ENCODE measurements at regions not wholly inside any gene's neighbourhood (a gene's known extent, or its start where the extent isn't known, plus 50 kb on each side); places are given as distances from the start of the nearest gene placed in this dataset.

- in situ Hi-C loops (cut with HindIII; ENCODE audit: low pct_ligation_motif_present, low pct_unique_long_range_greater_than_20kb, low sequenced_read_pairs) = no loop called here
Observed at GRCh38 chr3:18070231-18070630, 327.8 kb upstream of the TBC1D5 start.

GRCh38 chr3:18069568-18069967 lies 327.1 kb upstream of the TBC1D5 start:
- DNase-seq = no peak
- in situ Hi-C loops (cut with HindIII; ENCODE audit: low pct_ligation_motif_present, low pct_unique_long_range_greater_than_20kb, low sequenced_read_pairs) = no loop called here

More at GRCh38 chr3:18070231-18070630, 327.8 kb upstream of the TBC1D5 start:
- DNase-seq = no peak

DNA sequence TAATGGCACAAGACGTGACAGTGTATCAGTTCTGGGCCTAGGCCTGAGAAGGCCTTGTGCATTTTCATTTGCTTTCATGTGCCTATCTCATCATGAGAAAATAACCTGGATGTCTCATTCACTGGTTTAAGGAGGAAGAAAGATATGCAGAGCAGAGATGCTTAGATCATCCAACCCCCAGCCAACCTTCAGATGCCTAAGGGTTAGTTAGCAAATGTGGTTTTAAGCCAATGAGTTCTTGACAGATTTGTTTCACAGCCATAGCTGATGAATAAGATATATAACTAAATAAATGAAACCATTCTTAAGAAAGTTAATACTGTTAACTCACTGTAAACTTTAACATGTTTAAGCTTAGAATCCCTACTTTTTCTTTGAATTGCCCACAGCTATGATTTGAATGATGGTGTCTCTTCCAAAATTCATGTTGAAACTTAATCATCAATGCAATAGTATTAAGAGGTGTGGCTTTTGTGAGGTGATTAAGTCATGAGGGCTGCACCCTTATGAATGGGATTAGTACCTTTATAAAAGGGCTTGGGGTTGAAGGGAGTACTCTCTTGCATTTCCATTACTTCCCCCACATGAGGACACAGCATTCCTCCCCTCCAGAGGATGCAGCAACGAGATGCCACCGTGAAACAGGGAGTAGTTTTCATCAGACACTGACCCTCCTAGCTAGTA lies 324.6 kb upstream of the TBC1D5 start:
- no peak for DNase-seq
- in situ Hi-C loops (cut with HindIII; ENCODE audit: low pct_ligation_motif_present, low pct_unique_long_range_greater_than_20kb, low sequenced_read_pairs) = no loop called here

GRCh38 chr3:18064586-18064985 lies 322.2 kb upstream of the TBC1D5 start:
- DNase-seq = no peak
- in situ Hi-C loops (cut with HindIII; ENCODE audit: low pct_ligation_motif_present, low pct_unique_long_range_greater_than_20kb, low sequenced_read_pairs) = no loop called here

GRCh38 chr3:18062657-18063025 lies 320.2 kb upstream of the TBC1D5 start:
- DNase-seq = no peak
- in situ Hi-C loops (cut with HindIII; ENCODE audit: low pct_ligation_motif_present, low pct_unique_long_range_greater_than_20kb, low sequenced_read_pairs) = no loop called here

GRCh38 chr3:18061737-18062656 lies 319.6 kb upstream of the TBC1D5 start:
- in situ Hi-C loops (cut with HindIII; ENCODE audit: low pct_ligation_motif_present, low pct_unique_long_range_greater_than_20kb, low sequenced_read_pairs) = no loop called here

DNA sequence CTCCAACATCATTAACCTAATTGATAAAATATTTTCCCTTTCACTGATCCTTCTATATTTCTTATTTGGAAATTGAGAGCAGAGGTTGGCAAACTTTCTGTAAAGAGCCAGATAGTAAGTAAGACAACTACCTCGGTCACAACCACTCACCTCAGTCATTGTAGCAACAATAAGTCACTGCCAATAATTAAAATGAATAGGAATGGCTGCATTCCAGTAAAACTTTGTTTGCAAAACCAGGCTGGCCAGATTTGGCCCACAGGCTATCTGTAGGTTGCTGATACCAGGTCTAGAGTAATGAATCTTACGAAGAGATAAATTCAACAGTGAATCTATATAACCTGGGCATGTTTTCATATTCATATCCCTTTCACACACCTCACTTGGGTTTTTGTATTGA lies 316.2 kb upstream of the TBC1D5 start:
- DNase-seq = no peak
- in situ Hi-C loops (cut with HindIII; ENCODE audit: low pct_ligation_motif_present, low pct_unique_long_range_greater_than_20kb, low sequenced_read_pairs) = no loop called here

More at GRCh38 chr3:18061737-18062656, 319.6 kb upstream of the TBC1D5 start:
- DNase-seq = no peak

DNA sequence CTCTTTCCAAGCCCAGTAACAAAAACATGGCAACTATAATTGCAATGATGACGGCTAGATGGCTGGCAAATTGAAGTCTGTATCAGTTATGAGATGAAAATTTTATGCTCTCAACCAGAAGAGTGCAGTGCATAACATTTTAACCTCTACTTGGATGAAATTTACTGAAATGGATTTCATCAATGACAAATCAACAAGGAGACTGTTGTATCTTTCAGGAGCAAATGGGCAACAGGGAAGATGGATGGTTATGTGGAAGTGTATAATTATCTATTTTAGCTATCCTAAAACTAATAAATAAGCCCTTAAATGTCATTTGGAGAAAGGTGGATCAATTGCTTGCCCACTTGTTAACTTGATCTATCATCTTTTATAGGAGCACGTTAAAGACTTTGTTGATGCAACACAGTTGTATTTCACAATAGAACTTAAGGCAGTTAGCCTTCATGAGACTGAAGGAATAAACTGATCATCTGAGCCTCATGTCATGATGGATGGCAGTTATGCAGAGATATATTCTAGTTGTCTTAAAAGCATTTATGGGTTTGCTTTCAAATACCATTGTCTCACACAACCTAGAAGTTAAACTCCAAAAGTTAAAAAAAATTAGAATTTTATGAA lies 315.1 kb upstream of the TBC1D5 start:
- in situ Hi-C loops (cut with HindIII; ENCODE audit: low pct_ligation_motif_present, low pct_unique_long_range_greater_than_20kb, low sequenced_read_pairs) = no loop called here
- no peak for DNase-seq

- DNase-seq = no peak
- in situ Hi-C loops (cut with HindIII; ENCODE audit: low pct_ligation_motif_present, low pct_unique_long_range_greater_than_20kb, low sequenced_read_pairs) = no loop called here
Observed at GRCh38 chr3:18054625-18055024, 312.2 kb upstream of the TBC1D5 start.

DNA sequence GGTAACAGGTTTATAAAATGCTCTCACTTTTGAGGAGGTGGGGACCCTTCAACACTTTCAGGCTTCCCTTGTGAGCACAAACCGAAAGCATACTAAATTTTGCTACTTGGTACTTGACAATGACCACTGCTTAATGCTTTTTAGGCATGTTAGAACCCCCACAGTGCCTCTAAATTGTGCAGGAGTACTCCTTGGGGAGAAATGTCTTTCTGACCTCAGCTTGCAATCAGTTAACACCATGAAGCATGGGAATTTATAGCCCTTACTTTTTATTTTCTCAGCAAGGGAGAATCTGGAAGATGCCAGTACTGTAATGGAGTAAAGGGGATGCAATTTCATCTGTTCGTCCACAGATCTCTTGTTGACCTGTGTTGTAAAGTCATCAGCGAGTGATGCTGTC lies 308.9 kb upstream of the TBC1D5 start:
- in situ Hi-C loops (cut with HindIII; ENCODE audit: low pct_ligation_motif_present, low pct_unique_long_range_greater_than_20kb, low sequenced_read_pairs) = no loop called here
- no peak for DNase-seq

DNA sequence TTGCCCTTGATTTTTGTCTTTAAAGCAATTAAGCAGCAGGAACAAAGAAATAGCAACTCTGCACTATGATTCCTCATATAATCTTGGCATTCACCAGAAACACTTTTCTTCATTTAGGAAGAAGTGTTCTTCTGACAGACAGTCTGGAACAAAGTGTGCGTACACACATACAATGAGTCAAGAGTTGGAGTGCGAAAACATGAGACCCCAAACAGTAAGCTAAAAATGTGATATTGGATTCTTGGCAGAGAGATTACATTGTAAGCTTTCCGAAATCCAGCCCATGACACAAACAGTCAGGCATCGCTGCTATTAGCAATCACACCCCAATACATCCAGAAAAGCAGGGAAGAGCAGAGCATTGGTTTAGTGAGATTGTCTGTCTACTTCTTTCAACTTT lies 306.7 kb upstream of the TBC1D5 start:
- in situ Hi-C loops (cut with HindIII; ENCODE audit: low pct_ligation_motif_present, low pct_unique_long_range_greater_than_20kb, low sequenced_read_pairs) = no loop called here
- no peak for DNase-seq

- in situ Hi-C loops (cut with HindIII; ENCODE audit: low pct_ligation_motif_present, low pct_unique_long_range_greater_than_20kb, low sequenced_read_pairs) = no loop called here
- DNase-seq = no peak
Observed at GRCh38 chr3:18047052-18047451, 304.6 kb upstream of the TBC1D5 start.

GRCh38 chr3:18046131-18046915 lies 303.9 kb upstream of the TBC1D5 start:
- no peak for DNase-seq
- in situ Hi-C loops (cut with HindIII; ENCODE audit: low pct_ligation_motif_present, low pct_unique_long_range_greater_than_20kb, low sequenced_read_pairs) = no loop called here

- DNase-seq = no peak
- in situ Hi-C loops (cut with HindIII; ENCODE audit: low pct_ligation_motif_present, low pct_unique_long_range_greater_than_20kb, low sequenced_read_pairs) = no loop called here
Observed at GRCh38 chr3:18044971-18045880, 302.8 kb upstream of the TBC1D5 start.

DNA sequence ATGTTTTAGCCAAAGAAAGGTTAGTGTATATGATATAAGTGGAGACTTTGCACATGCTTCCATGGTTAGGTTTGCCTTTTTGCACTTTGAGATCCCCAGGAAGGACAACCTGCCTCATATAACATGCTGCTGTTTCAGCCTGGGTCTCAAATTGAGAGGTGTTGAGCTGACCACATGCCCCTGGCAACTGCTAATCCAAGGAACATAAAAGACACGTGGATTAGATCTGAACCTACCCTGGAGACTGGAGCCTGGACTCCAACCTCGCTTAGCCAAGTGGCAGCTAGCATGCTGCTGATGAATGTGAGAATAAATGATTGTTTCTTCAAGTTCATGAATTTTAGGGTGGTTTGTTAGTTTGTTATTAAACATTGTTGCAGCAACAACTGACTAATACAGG lies 301.8 kb upstream of the TBC1D5 start:
- in situ Hi-C loops (cut with HindIII; ENCODE audit: low pct_ligation_motif_present, low pct_unique_long_range_greater_than_20kb, low sequenced_read_pairs) = no loop called here
- DNase-seq = no peak

DNA sequence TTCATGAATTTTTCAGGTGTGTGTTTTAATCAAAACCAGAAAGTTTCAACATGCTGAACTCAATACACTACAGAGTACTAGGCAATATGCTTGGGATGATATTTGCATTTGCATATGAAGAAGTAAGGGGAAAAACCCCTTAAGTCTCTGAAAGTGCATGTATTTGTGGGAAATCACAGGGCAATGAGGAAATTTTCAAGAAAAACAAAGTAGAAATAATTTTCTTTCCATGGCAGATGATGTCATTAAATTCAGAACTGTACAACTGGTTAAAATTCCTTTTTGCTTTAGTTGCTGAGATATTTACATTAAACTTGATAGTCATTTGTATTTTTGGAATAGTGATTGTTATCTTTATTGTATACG lies 294.0 kb upstream of the TBC1D5 start:
- DNase-seq = no peak
- in situ Hi-C loops (cut with HindIII; ENCODE audit: low pct_ligation_motif_present, low pct_unique_long_range_greater_than_20kb, low sequenced_read_pairs) = no loop called here

- DNase-seq = no peak
- in situ Hi-C loops (cut with HindIII; ENCODE audit: low pct_ligation_motif_present, low pct_unique_long_range_greater_than_20kb, low sequenced_read_pairs) = no loop called here
Observed at GRCh38 chr3:18035641-18036449, 293.4 kb upstream of the TBC1D5 start.

All from ACHN (cell line).